CD4-positive, CD25-positive, alpha-beta regulatory T cell (primary cell): ENCODE measurements at regions not wholly inside any gene's neighbourhood (a gene's known extent, or its start where the extent isn't known, plus 50 kb on each side); places are given as distances from the start of the nearest gene placed in this dataset.
"Not testable (repeated sequence)": the region's sequence is repeated elsewhere in the genome, so short reads cannot be mapped to it uniquely, and the experiment has no call there.

Source experiments
- ATAC-seq, 2 donors: fragments of 150-1000 bp; cut with Tn5 transposase; one replicate each; pipeline ENCODE4 v1.10.0; 2021; ENCODE audit warnings: low read depth in 2 of 2, moderate number of reproducible peaks in 2 of 2, moderate library complexity in 1 of 2
- DNase-seq, 3 donors: peaks; one replicate each; pipeline versions ENCODE4 v3.0.0 to v3.0.0-alpha.2; 2012 to 2022; ENCODE audit warnings: mixed read lengths in 1 of 3
- H3K27ac ChIP-seq: one replicate; pipeline ENCODE4 v1.7.0; 2013; ENCODE audit warnings: mild to moderate bottlenecking, low read length; ENCODE audit not compliant: insufficient read depth, poor library complexity, severe bottlenecking
- H3K27me3 ChIP-seq: one replicate; pipeline ENCODE4 v1.7.0; 2013; ENCODE audit warnings: low read length; ENCODE audit not compliant: control insufficient read depth, insufficient read depth
- H3K36me3 ChIP-seq: one replicate; pipeline ENCODE4 v1.7.0; 2013; ENCODE audit warnings: mild to moderate bottlenecking, low read length, moderate library complexity; ENCODE audit not compliant: control insufficient read depth, insufficient read depth
- H3K4me1 ChIP-seq: 2 replicates; pipeline ENCODE4 v1.7.0; 2013; ENCODE audit warnings: mild to moderate bottlenecking, low read length; ENCODE audit not compliant: insufficient read depth, control insufficient read depth, poor library complexity, severe bottlenecking
- H3K4me3 ChIP-seq: one replicate; pipeline ENCODE4 v1.7.0; 2013; ENCODE audit warnings: low read depth, mild to moderate bottlenecking, low read length, moderate library complexity
- H3K9me3 ChIP-seq, 2 experiments: 1 replicate in 1 of 2; 2 replicates in 1 of 2; pipeline ENCODE4 v1.7.0; 2013; ENCODE audit warnings: low read length in 2 of 2, mild to moderate bottlenecking in 1 of 2, moderate library complexity in 1 of 2; ENCODE audit not compliant: control insufficient read depth in 2 of 2
- H3K27ac Mint-ChIP-seq, 3 donors: one replicate each; pipeline ENCODE4 v1.8.0; 2020 to 2022; ENCODE audit warnings: mild to moderate bottlenecking in 3 of 3, mixed read lengths in 3 of 3, moderate library complexity in 2 of 3
- H3K27me3 Mint-ChIP-seq: one replicate; pipeline ENCODE4 v1.8.0; 2022; ENCODE audit warnings: mild to moderate bottlenecking, mixed read lengths
- H3K36me3 Mint-ChIP-seq: one replicate; pipeline ENCODE4 v1.8.0; 2020; ENCODE audit warnings: mixed read lengths
- H3K4me1 Mint-ChIP-seq, 4 donors: one replicate each; pipeline ENCODE4 v1.8.0; 2020 to 2022; ENCODE audit warnings: mixed read lengths in 4 of 4, mild to moderate bottlenecking in 1 of 4
- H3K4me3 Mint-ChIP-seq, 4 donors: one replicate each; pipeline ENCODE4 v1.8.0; 2020 to 2022; ENCODE audit warnings: mild to moderate bottlenecking in 4 of 4, mixed read lengths in 4 of 4, moderate library complexity in 3 of 4
- H3K9me3 Mint-ChIP-seq, 7 donors: one replicate each; pipeline ENCODE4 v1.8.0; 2020 to 2022; ENCODE audit warnings: mixed read lengths in 7 of 7, mild to moderate bottlenecking in 3 of 7, moderate library complexity in 2 of 7

DNA sequence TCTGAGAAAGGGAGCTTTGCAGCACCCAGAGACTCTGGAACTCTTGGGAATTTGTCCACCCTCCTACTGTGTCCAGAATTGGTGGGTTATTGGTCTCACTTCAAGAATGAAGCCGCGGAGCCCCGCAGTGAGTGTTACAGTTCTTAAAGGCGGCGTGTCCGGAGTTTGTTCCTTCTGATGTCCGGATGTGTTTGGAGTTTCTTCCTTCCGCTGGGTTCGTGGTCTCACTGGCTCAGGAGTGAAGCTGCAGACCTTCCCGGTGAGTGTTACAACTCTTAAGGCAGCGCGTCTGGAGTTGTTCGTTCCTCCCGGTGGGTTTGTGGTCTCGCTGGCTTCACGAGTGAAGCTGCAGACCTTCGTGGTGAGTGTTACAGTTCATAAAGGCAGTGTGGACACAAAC, 824.7 kb downstream of the LRRTM4 start:
- H3K36me3 Mint-ChIP-seq, H3K27ac ChIP-seq, DNase-seq, ATAC-seq, H3K4me3 ChIP-seq, H3K4me3 Mint-ChIP-seq, H3K27me3 Mint-ChIP-seq, H3K9me3 ChIP-seq, H3K4me1 ChIP-seq, H3K27me3 ChIP-seq, H3K36me3 ChIP-seq, H3K4me1 Mint-ChIP-seq, H3K27ac Mint-ChIP-seq: not testable (repeated sequence)
- peaks cover 0 to 12% (median 7%) of the 10 kb centered on the region in 7 donors for H3K9me3 Mint-ChIP-seq

DNA sequence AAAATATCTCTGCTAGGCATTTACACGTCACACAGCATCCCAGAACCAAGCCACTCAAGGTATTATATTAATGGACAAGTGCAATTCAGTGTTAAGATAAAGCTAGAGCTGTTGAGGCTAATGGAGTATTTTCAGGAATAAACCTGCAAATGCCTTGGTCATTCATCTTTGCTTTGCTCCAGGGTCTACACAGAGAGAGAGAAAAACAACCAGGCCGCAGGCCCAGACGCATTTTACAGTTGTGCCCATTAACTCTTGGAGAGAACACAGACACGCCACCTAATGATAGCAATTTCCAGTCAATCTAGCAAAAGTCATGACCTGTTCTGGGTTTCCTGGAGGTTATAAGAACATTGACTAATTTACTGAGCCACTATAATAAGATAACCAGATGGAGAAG, 829.3 kb downstream of the LRRTM4 start:
- no peak overlapping the region for H3K4me3 ChIP-seq

DNA sequence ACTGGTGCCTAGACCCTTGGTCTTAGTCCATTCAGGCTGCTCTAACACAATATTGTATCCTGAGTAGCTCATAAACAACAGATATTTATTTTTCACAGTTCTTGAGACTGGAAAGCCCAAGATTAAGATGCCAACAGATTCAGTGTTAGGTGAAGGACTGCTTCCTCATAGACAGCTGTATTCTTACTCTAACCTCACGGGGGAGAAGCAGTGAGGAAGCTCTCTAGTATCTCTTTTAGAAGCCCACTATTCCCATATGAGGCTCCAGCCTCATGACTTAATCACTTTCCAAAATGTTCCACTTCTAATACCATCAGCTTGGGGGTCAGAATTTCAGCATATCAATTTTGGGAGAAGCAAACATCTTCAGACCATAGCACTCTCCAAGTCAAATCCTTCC, 833.4 kb downstream of the LRRTM4 start:
- H3K27ac ChIP-seq: no peak overlapping the region
- H3K36me3 ChIP-seq: no peaks in the 10 kb centered on the region
- H3K4me1 ChIP-seq: no peaks in the 10 kb centered on the region
- Mint-ChIP-seq H3K27me3 (no peaks in the 10 kb centered on the region), H3K36me3 (no peaks in the 10 kb centered on the region), H3K9me3 (peaks cover 0 to 17% (median 6%) of the 10 kb centered on the region in 7 donors), H3K4me3 (no peak overlapping the region), H3K4me1 (no peaks in the 10 kb centered on the region), H3K27ac (no peak overlapping the region)
- no peak for DNase-seq
- H3K9me3 ChIP-seq: no peaks in the 10 kb centered on the region
- H3K27me3 ChIP-seq: no peaks in the 10 kb centered on the region
- no peak for ATAC-seq
- no peak overlapping the region for H3K4me3 ChIP-seq

More for the DNA sequence above, 829.3 kb downstream of the LRRTM4 start:
- DNase-seq (no peak), ATAC-seq (no peak)
- Mint-ChIP-seq H3K9me3 (peaks cover 0 to 15% (median 10%) of the 10 kb centered on the region in 7 donors), H3K27me3 (no peaks in the 10 kb centered on the region), H3K36me3 (no peaks in the 10 kb centered on the region), H3K4me1 (no peaks in the 10 kb centered on the region), H3K4me3 (no peak overlapping the region), H3K27ac (no peak overlapping the region)
- no peaks in the 10 kb centered on the region for H3K9me3 ChIP-seq
- H3K36me3 ChIP-seq: no peaks in the 10 kb centered on the region
- no peak overlapping the region for H3K27ac ChIP-seq
- H3K27me3 ChIP-seq: no peaks in the 10 kb centered on the region
- H3K4me1 ChIP-seq: no peaks in the 10 kb centered on the region

DNA sequence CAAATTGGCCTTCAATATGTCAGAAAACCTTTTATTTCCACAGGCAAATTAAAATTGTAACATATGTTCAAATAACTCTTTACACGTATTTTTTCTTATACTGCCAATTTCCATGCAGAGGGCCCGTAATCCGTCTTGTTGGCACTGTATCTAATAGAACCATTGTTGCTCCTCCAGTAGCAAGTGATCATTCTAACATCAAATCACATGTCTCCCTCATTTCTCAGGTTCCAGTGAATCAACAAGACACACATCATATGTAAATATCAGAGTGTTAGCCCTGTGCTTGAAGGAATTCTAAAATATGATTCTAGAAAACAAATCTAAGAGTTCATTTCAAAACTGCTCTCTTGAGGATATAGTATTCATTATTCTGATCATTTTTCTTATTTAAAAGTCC, 834.3 kb downstream of the LRRTM4 start:
- no peak overlapping the region for H3K27ac Mint-ChIP-seq
- Histone ChIP-seq H3K4me1 (no peaks in the 10 kb centered on the region), H3K27me3 (no peaks in the 10 kb centered on the region), H3K36me3 (no peaks in the 10 kb centered on the region), H3K4me3 (no peak overlapping the region), H3K27ac (no peak overlapping the region), H3K9me3 (peaks cover 0 to 2% of the 10 kb centered on the region in 2 experiments)
- no peak for DNase-seq
- ATAC-seq: no peak
- H3K9me3 Mint-ChIP-seq: peaks cover 0 to 17% (median 6%) of the 10 kb centered on the region in 7 donors
- no peaks in the 10 kb centered on the region for H3K4me1 Mint-ChIP-seq
- no peaks in the 10 kb centered on the region for H3K27me3 Mint-ChIP-seq
- H3K36me3 Mint-ChIP-seq: no peaks in the 10 kb centered on the region
- no peak overlapping the region for H3K4me3 Mint-ChIP-seq

DNA sequence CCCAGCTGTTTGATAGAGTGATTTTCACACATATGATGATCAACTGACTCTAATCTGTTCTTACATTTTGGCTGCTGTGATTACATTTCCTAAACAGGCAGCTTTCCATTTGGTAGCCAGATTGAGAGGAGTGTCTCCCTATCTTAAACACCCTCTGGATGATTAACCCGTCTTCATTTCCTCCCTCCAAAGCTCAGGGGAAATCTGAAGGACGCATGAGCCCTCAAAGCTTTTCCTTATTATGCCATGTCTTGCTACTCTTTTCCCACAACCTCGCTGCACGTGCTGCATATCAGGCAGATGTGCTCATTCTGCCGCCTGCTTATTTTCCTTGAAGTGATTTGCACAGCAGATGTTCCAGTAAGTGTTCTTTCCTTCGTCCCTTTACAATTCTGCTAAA, 837.4 kb downstream of the LRRTM4 start:
- no peaks in the 10 kb centered on the region for H3K27me3 Mint-ChIP-seq
- Histone ChIP-seq H3K27me3 (no peaks in the 10 kb centered on the region), H3K27ac (no peak overlapping the region), H3K36me3 (no peaks in the 10 kb centered on the region), H3K4me1 (no peaks in the 10 kb centered on the region), H3K4me3 (no peak overlapping the region), H3K9me3 (peaks cover 0 to 2% of the 10 kb centered on the region in 2 experiments)
- ATAC-seq (no peak), DNase-seq (no peak)
- H3K27ac Mint-ChIP-seq: no peak overlapping the region
- H3K36me3 Mint-ChIP-seq: no peaks in the 10 kb centered on the region
- H3K4me3 Mint-ChIP-seq: no peak overlapping the region
- H3K9me3 Mint-ChIP-seq: peaks cover 1 to 23% (median 7%) of the 10 kb centered on the region in 7 donors
- H3K4me1 Mint-ChIP-seq: no peaks in the 10 kb centered on the region

DNA sequence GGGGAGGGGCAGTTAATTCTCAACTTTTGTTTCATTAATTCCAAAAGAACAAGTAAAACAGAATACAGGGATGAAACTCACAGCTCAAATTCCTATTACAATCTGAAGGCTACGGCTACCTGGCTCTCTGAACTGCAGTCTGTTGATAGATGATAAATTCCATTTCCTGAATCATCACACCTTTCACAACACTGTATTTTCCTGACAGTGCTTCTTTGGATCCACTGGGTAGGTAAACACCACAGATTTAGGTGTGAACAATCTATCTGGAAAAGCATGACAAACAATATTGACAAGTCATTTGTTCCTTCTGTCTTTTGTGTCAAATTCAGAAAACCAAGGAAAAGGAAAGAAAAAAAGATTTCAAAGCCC, 843.2 kb downstream of the LRRTM4 start:
- Mint-ChIP-seq H3K9me3 (peaks cover 0 to 8% (median 5%) of the 10 kb centered on the region in 7 donors), H3K4me1 (no peaks in the 10 kb centered on the region), H3K27ac (no peak overlapping the region), H3K27me3 (no peaks in the 10 kb centered on the region), H3K4me3 (no peak overlapping the region), H3K36me3 (no peaks in the 10 kb centered on the region)
- Histone ChIP-seq H3K36me3 (no peaks in the 10 kb centered on the region), H3K4me1 (no peaks in the 10 kb centered on the region), H3K4me3 (no peak overlapping the region), H3K27me3 (no peaks in the 10 kb centered on the region), H3K27ac (no peak overlapping the region), H3K9me3 (peaks cover 0 to 2% of the 10 kb centered on the region in 2 experiments)
- no peak for ATAC-seq
- no peak for DNase-seq

DNA sequence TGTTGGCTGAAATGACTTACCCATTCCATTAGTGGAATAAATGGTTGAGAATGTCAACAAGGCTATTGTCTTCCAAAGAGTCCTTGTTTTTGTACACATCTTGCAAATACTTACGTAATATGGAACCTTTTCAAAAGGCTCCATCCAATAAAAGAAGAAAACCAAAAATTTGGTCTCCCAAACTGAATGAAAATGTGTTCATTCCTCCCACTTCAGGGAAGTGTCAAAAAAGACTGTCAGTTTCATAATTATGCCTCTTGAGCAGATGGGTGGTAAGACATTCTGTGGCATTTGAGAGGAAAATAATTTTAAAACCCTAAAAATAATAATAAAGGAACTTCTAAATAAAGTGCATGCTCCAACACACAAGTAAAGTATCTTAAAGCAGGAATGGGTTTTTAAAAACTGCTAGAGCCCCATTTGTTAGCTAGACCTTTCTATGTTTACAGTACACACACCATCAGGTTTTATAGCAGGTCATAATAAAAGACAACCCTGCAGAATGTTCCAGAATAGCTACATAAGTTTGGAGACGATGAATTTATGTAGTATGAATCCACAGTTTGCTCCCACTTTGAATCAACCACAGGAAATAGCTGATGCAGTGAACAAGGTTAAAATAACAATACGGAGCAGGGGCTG, 843.7 kb downstream of the LRRTM4 start:
- H3K4me1 ChIP-seq: no peaks in the 10 kb centered on the region
- Mint-ChIP-seq H3K27me3 (no peaks in the 10 kb centered on the region), H3K4me1 (no peaks in the 10 kb centered on the region), H3K36me3 (no peaks in the 10 kb centered on the region), H3K27ac (no peak overlapping the region), H3K9me3 (peaks cover 0 to 8% (median 5%) of the 10 kb centered on the region in 7 donors), H3K4me3 (no peak overlapping the region)
- no peaks in the 10 kb centered on the region for H3K36me3 ChIP-seq
- ATAC-seq (no peak), DNase-seq (no peak)
- peaks cover 0 to under 1% of the 10 kb centered on the region in 2 experiments for H3K9me3 ChIP-seq
- H3K4me3 ChIP-seq: no peak overlapping the region
- H3K27ac ChIP-seq: no peak overlapping the region
- H3K27me3 ChIP-seq: no peaks in the 10 kb centered on the region

DNA sequence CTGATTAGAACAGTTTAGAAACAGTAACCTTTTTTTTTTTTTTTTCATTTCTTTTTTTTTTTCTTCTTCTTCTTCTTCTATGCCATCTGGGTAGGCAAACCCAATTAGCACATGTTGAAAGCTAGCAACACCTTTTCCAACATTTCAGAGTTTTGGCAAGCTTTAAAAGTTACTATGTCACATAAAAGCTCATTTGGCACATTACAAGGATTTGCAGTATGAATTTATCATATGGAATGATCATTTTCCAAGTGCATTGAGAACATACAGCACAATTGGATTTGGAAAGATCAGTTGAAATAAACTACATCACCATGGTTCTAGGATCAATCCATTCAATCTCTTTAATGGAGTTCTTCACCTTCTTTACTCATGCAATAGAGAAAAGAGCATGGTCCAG, 847.0 kb downstream of the LRRTM4 start:
- H3K9me3 ChIP-seq: no peaks in the 10 kb centered on the region
- Mint-ChIP-seq H3K36me3 (no peaks in the 10 kb centered on the region), H3K9me3 (peaks cover 0 to 8% (median 1%) of the 10 kb centered on the region in 7 donors), H3K4me3 (no peak overlapping the region), H3K4me1 (no peaks in the 10 kb centered on the region), H3K27me3 (no peaks in the 10 kb centered on the region), H3K27ac (no peak overlapping the region)
- ATAC-seq (no peak), DNase-seq (no peak)
- no peak overlapping the region for H3K27ac ChIP-seq
- H3K36me3 ChIP-seq: no peaks in the 10 kb centered on the region
- H3K4me1 ChIP-seq: no peaks in the 10 kb centered on the region
- H3K4me3 ChIP-seq: no peak overlapping the region
- H3K27me3 ChIP-seq: no peaks in the 10 kb centered on the region
